ENCODE measurements at regions not wholly inside any gene's neighbourhood (a gene's known extent, or its start where the extent isn't known, plus 50 kb on each side); places are given as distances from the start of the nearest gene placed in this dataset.

DNA sequence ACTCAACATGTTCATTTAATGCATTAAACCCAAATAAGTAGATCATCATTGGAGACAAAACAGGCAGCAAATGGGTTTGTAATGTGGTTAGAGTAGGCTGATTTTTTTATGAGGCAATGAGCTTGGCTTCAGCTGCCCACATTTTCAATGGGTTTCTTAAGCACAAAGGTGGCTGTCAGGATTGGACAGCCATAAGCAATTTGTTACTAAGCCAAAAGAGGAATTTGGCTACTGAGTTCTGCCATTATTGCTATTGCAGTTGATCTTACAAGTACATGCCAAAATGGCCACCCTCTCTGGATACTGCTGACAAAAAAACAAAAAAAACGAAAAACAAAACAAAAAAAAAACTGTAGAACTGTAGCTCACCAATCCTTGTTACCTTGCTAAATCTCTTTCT lies 1348.0 kb upstream of the PIK3C3 start:
- Histone ChIP-seq H3K9me3 (ENCODE audit: control insufficient read depth in 2 of 3, insufficient read depth in 1 of 3, low read length in 3 of 3) (no peaks in the 10 kb centered on the region), H3K27ac (ENCODE audit: low read depth in 2 of 2, low read length in 2 of 2) (no peak overlapping the region), H3K27me3 (ENCODE audit: control insufficient read depth, insufficient read depth, low read length) (no peaks in the 10 kb centered on the region), H3K36me3 (ENCODE audit: control insufficient read depth in 2 of 3, insufficient read depth in 3 of 3, low read length in 3 of 3) (no peaks in the 10 kb centered on the region), H3K4me1 (ENCODE audit: control insufficient read depth in 2 of 3, insufficient read depth in 2 of 3, low read depth in 1 of 3, low read length in 3 of 3) (no peaks in the 10 kb centered on the region), H3K4me3 (ENCODE audit: low read length in 3 of 3) (no peak overlapping the region), H3K9ac (ENCODE audit: low read length in 3 of 3) (no peak overlapping the region)
- FAIRE-seq (no peak), DNase-seq (no peak)
- intact Hi-C loops (cut with DNase I) = no loop called here
- TF ChIP-seq, protein P1, sequence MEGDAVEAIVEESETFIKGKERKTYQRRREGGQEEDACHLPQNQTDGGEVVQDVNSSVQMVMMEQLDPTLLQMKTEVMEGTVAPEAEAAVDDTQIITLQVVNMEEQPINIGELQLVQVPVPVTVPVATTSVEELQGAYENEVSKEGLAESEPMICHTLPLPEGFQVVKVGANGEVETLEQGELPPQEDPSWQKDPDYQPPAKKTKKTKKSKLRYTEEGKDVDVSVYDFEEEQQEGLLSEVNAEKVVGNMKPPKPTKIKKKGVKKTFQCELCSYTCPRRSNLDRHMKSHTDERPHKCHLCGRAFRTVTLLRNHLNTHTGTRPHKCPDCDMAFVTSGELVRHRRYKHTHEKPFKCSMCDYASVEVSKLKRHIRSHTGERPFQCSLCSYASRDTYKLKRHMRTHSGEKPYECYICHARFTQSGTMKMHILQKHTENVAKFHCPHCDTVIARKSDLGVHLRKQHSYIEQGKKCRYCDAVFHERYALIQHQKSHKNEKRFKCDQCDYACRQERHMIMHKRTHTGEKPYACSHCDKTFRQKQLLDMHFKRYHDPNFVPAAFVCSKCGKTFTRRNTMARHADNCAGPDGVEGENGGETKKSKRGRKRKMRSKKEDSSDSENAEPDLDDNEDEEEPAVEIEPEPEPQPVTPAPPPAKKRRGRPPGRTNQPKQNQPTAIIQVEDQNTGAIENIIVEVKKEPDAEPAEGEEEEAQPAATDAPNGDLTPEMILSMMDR (IDR thresholded peaks at IDR 0.05; ENCODE audit: borderline replicate concordance, extremely low read depth, insufficient read depth) = no peak

DNA sequence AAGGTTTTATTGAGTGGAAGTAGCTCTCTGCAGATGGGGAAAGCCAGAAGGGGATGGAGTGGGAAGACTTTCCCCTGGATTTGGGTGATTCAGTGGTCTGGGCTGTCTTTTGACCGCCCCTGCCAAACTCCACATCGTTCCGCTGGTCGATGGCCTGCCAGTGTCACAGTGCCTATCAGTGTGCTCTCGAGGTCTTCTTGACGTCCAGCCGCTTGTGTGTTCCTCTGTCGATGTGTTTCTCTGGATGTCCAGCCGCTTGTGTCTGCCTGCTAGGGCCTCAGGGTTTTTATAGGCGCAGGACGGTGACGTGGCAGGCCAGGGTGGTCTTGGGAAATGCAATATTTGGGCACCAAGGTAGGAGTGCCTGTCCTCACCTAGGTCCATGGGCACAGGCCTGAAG lies 1371.4 kb upstream of the PIK3C3 start:
- FAIRE-seq = no peak
- DNase-seq = peak in 1 of 5 donors; percentile 49
- intact Hi-C loops (cut with DNase I) = no loop called here

DNA sequence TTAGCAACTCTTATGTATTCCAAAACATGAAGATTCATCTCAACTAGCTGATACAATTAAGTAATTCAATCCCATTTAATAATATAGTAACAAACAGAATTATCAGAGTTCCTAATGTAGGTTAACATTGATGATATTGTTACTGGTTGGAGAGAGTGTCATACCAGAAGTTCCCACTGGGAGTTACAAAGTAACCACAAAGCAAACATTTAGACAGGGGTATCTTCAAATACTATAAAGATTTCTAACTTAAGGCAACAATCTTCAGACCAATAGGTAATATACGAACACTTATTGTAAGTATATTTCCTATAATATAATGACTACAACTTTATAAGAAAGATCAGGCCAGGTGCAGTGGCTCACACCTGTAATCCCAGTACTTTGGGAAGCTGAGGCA lies 1372.9 kb upstream of the PIK3C3 start:
- no peaks in the 10 kb centered on the region for H3K9me3 ChIP-seq (ENCODE audit: control insufficient read depth in 2 of 3, insufficient read depth in 1 of 3, low read length in 3 of 3)
- no peak overlapping the region for H3K4me3 ChIP-seq (ENCODE audit: low read length in 3 of 3)
- no peaks in the 10 kb centered on the region for H3K4me1 ChIP-seq (ENCODE audit: control insufficient read depth in 2 of 3, insufficient read depth in 2 of 3, low read depth in 1 of 3, low read length in 3 of 3)
- TF ChIP-seq, protein P1 (IDR thresholded peaks at IDR 0.05; ENCODE audit: borderline replicate concordance, extremely low read depth, insufficient read depth) = no peak
- H3K9ac ChIP-seq (ENCODE audit: low read length in 3 of 3) = no peak overlapping the region
- DNase-seq (no peak), FAIRE-seq (no peak)
- H3K36me3 ChIP-seq (ENCODE audit: control insufficient read depth in 2 of 3, insufficient read depth in 3 of 3, low read length in 3 of 3) = no peaks in the 10 kb centered on the region
- H3K27me3 ChIP-seq (ENCODE audit: control insufficient read depth, insufficient read depth, low read length) = no peaks in the 10 kb centered on the region
- intact Hi-C loops (cut with DNase I) = no loop called here
- no peak overlapping the region for H3K27ac ChIP-seq (ENCODE audit: low read depth in 2 of 2, low read length in 2 of 2)

More for the DNA sequence above, 1371.4 kb upstream of the PIK3C3 start:
- Histone ChIP-seq H3K9me3 (ENCODE audit: control insufficient read depth in 2 of 3, insufficient read depth in 1 of 3, low read length in 3 of 3) (no peaks in the 10 kb centered on the region), H3K27me3 (ENCODE audit: control insufficient read depth, insufficient read depth, low read length) (no peaks in the 10 kb centered on the region), H3K4me1 (ENCODE audit: control insufficient read depth in 2 of 3, insufficient read depth in 2 of 3, low read depth in 1 of 3, low read length in 3 of 3) (no peaks in the 10 kb centered on the region), H3K27ac (ENCODE audit: low read depth in 2 of 2, low read length in 2 of 2) (no peak overlapping the region), H3K36me3 (ENCODE audit: control insufficient read depth in 2 of 3, insufficient read depth in 3 of 3, low read length in 3 of 3) (no peaks in the 10 kb centered on the region), H3K4me3 (ENCODE audit: low read length in 3 of 3) (no peak overlapping the region), H3K9ac (ENCODE audit: low read length in 3 of 3) (no peak overlapping the region)
- TF ChIP-seq, protein P1 (IDR thresholded peaks at IDR 0.05; ENCODE audit: borderline replicate concordance, extremely low read depth, insufficient read depth) = no peak

DNA sequence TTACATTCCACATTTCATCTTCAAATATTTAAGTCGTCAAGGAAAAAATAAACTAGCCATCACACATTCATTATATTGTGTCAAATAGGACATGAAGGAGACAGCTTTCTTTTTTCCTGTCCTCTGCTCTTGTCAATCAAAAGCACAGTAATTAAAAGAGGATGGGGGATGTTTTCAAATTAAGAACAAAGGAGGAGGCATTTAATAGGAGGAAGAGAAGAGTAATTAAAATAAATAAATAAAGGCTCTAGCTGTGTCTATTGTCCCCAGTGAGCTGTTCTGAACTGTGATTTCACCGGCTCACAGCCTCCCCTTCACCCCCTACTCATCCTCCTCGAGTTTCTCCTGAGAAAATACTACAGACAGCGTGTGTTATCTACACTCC lies 1377.1 kb upstream of the PIK3C3 start:
- intact Hi-C loops (cut with DNase I) = no loop called here
- no peak overlapping the region for H3K9ac ChIP-seq (ENCODE audit: low read length in 3 of 3)
- FAIRE-seq (no peak), DNase-seq (peak in 2 of 5 donors; percentile 15 to 19)
- H3K4me1 ChIP-seq (ENCODE audit: control insufficient read depth in 2 of 3, insufficient read depth in 2 of 3, low read depth in 1 of 3, low read length in 3 of 3) = no peaks in the 10 kb centered on the region
- H3K9me3 ChIP-seq (ENCODE audit: control insufficient read depth in 2 of 3, insufficient read depth in 1 of 3, low read length in 3 of 3) = no peaks in the 10 kb centered on the region
- TF ChIP-seq, protein P1 (IDR thresholded peaks at IDR 0.05; ENCODE audit: borderline replicate concordance, extremely low read depth, insufficient read depth) = no peak
- H3K36me3 ChIP-seq (ENCODE audit: control insufficient read depth in 2 of 3, insufficient read depth in 3 of 3, low read length in 3 of 3) = no peaks in the 10 kb centered on the region
- no peak overlapping the region for H3K4me3 ChIP-seq (ENCODE audit: low read length in 3 of 3)
- H3K27ac ChIP-seq (ENCODE audit: low read depth in 2 of 2, low read length in 2 of 2) = no peak overlapping the region
- H3K27me3 ChIP-seq (ENCODE audit: control insufficient read depth, insufficient read depth, low read length) = no peaks in the 10 kb centered on the region
